HCT116 (cell line): ENCODE measurements at regions not wholly inside any gene's neighbourhood (a gene's known extent, or its start where the extent isn't known, plus 50 kb on each side); places are given as distances from the start of the nearest gene placed in this dataset.

Experiments
- ATAC-seq: fragments of 200-7000 bp; cut with Tn5 transposase; 2 replicates; pipeline ENCODE4 v1.9.1; 2020; ENCODE audit warnings: mild to moderate bottlenecking, moderate library complexity
- BruUV-seq: library from RNA; stranded (reverse); fragments of 400-500 nt; replicated peaks from 2 replicates; lab custom pipeline; 2021; lab: Mats Ljungman, UMichigan
- CTCF ChIA-PET: fragments of 300-600 bp; sonication (Branson Sonifier 250); formaldehyde crosslinking; loops from one replicate; lab custom pipeline; 2021; ENCODE audit warnings: antibody characterized with exemption; lab: Charles Lee
- POLR2A ChIA-PET: fragments of 300-600, 350-600 bp; sonication (Branson Sonifier 250); formaldehyde crosslinking; loops from one replicate; lab custom pipeline; 2021; ENCODE audit warnings: antibody characterized with exemption; lab: Charles Lee
- RAD21 ChIA-PET, 2 experiments: fragments of 300-600 bp; sonication (Branson Sonifier 250); formaldehyde crosslinking; loops; one replicate each; lab custom pipeline; 2023; ENCODE audit warnings: low total read pairs in 2 of 2; ENCODE audit not compliant: uncharacterized antibody in 2 of 2, unreplicated experiment in 2 of 2, low non-redundant PET in 1 of 2; lab: Charles Lee
- DNase-seq: peaks from one replicate; pipeline ENCODE4 v3.0.0-alpha.2; 2010; ENCODE audit warnings: low read depth, low spot score
- H2AFZ ChIP-seq: fragments of 200-600 bp; shearing (Covaris generic), sonication (generic); 2 replicates; pipeline ENCODE4 v1.6.1; 2017; ENCODE audit warnings: low read depth, mixed run types, mixed read lengths, antibody characterized with exemption, low read length; ENCODE audit not compliant: poor library complexity, severe bottlenecking
- H3K27ac ChIP-seq: 2 replicates; pipeline ENCODE4 v1.5.1; 2012; ENCODE audit warnings: low read depth, low read length
- H3K27me3 ChIP-seq: fragments of 200-600 bp; sonication (generic); 2 replicates; pipeline ENCODE4 v1.6.1; 2016; ENCODE audit warnings: mixed run types, low read length, mixed read lengths; ENCODE audit not compliant: insufficient read depth
- H3K36me3 ChIP-seq, 2 experiments: fragments of 200-500 bp in 1 of 2; fragments of 200-600 bp in 1 of 2; sonication (Bioruptor generic) in 1 of 2; sonication (generic) in 1 of 2; 2 replicates each; pipeline versions ENCODE4 v1.5.1 to v1.6.1; 2014 to 2016; ENCODE audit warnings: low read length in 2 of 2, inconsistent platforms in 1 of 2, mixed read lengths in 1 of 2, mixed run types in 1 of 2; ENCODE audit not compliant: insufficient read depth in 2 of 2, control insufficient read depth in 1 of 2
- H3K4me1 ChIP-seq, 2 experiments: fragments of 200-600 bp in 1 of 2; sonication (generic) in 1 of 2; 2 replicates each; pipeline versions ENCODE4 v1.5.1 to v1.6.1; 2012 to 2017; ENCODE audit warnings: low read length in 2 of 2, inconsistent platforms in 1 of 2, mild to moderate bottlenecking in 1 of 2, mixed read lengths in 1 of 2, mixed run types in 1 of 2, moderate library complexity in 1 of 2; ENCODE audit not compliant: insufficient read depth in 2 of 2, control insufficient read depth in 1 of 2
- H3K4me2 ChIP-seq: fragments of 200-600 bp; sonication (generic); 2 replicates; pipeline ENCODE4 v1.6.1; 2017; ENCODE audit warnings: mixed run types, low read length, mixed read lengths
- H3K4me3 ChIP-seq, 2 experiments: fragments of 200-600 bp in 1 of 2; sonication (generic) in 1 of 2; replicated peaks in 1 of 2; 2 replicates each; pipeline ENCODE4 v1.5.1; 2011 to 2016; ENCODE audit warnings: low read length in 2 of 2, control low read depth in 1 of 2, low read depth in 1 of 2, mild to moderate bottlenecking in 1 of 2, mixed read lengths in 1 of 2, mixed run types in 1 of 2
- H3K79me2 ChIP-seq: fragments of 200-600 bp; sonication (generic); 2 replicates; pipeline ENCODE4 v1.6.1; 2017; ENCODE audit warnings: mild to moderate bottlenecking, mixed run types, low read length, moderate library complexity, mixed read lengths; ENCODE audit not compliant: insufficient read depth
- H3K9ac ChIP-seq: fragments of 200-600 bp; sonication (generic); 2 replicates; pipeline ENCODE4 v1.6.1; 2016; ENCODE audit warnings: low read length, mixed read lengths
- H3K9me2 ChIP-seq: fragments of 200-600 bp; sonication (generic), shearing (Covaris generic); 2 replicates; pipeline ENCODE4 v1.6.1; 2017; ENCODE audit warnings: mixed run types, mild to moderate bottlenecking, moderate library complexity; ENCODE audit not compliant: insufficient read depth
- H3K9me3 ChIP-seq, 2 experiments: fragments of 200-500 bp in 1 of 2; fragments of 200-600 bp in 1 of 2; sonication (Bioruptor generic) in 1 of 2; sonication (generic) in 1 of 2; 2 replicates each; pipeline ENCODE4 v1.6.1; 2014 to 2017; ENCODE audit warnings: low read length in 2 of 2, mixed read lengths in 2 of 2, inconsistent platforms in 1 of 2, low read depth in 1 of 2, mild to moderate bottlenecking in 1 of 2, mixed run types in 1 of 2, moderate library complexity in 1 of 2; ENCODE audit not compliant: control insufficient read depth in 1 of 2, insufficient read depth in 1 of 2
- H4K20me1 ChIP-seq: fragments of 200-600 bp; sonication (generic), shearing (Covaris generic); 2 replicates; pipeline ENCODE4 v1.6.1; 2017; ENCODE audit warnings: mixed run types, mild to moderate bottlenecking, moderate library complexity; ENCODE audit not compliant: insufficient read depth
- ATF3 ChIP-seq: IDR thresholded peaks from 2 replicates; pipeline ENCODE4 v1.6.1; 2012
- CBX3 ChIP-seq: IDR thresholded peaks from 2 replicates; pipeline ENCODE4 v1.6.1; 2012; ENCODE audit warnings: low read depth
- CEBPB ChIP-seq: IDR thresholded peaks from 2 replicates; pipeline ENCODE4 v1.6.1; 2012; ENCODE audit warnings: low read depth
- CTCF ChIP-seq, 3 experiments: fragments of 200-600 bp in 1 of 3; sonication (generic) in 1 of 3; IDR thresholded peaks in 2 of 3; conservative IDR thresholded peaks in 1 of 3; 2 replicates each; pipeline ENCODE4 v1.5.1; 2012 to 2017; ENCODE audit warnings: low read depth in 2 of 3, low read length in 2 of 3, antibody characterized with exemption in 1 of 3, borderline replicate concordance in 1 of 3, control low read depth in 1 of 3, mild to moderate bottlenecking in 1 of 3, mixed read lengths in 1 of 3, mixed run types in 1 of 3, moderate library complexity in 1 of 3; ENCODE audit not compliant: insufficient read depth in 1 of 3
- ELF1 ChIP-seq: IDR thresholded peaks from 2 replicates; pipeline ENCODE4 v1.6.1; 2012; ENCODE audit warnings: low read depth, borderline replicate concordance
- EZH2 ChIP-seq: fragments of 200-600 bp; sonication (generic); IDR thresholded peaks from 2 replicates; pipeline ENCODE4 v1.6.1; 2017; ENCODE audit warnings: antibody characterized with exemption, mixed run types
- JUND ChIP-seq: IDR thresholded peaks from 2 replicates; pipeline ENCODE4 v1.6.1; 2012
- MAX ChIP-seq: IDR thresholded peaks from 2 replicates; pipeline ENCODE4 v1.6.1; 2012
- POLR2A ChIP-seq: IDR thresholded peaks from 2 replicates; pipeline ENCODE4 v1.7.0; 2011; ENCODE audit warnings: borderline replicate concordance; ENCODE audit not compliant: insufficient read depth, insufficient read length; ENCODE audit errors: extremely low read depth
- POLR2AphosphoS5 ChIP-seq: IDR thresholded peaks from 2 replicates; pipeline ENCODE4 v1.6.1; 2011; ENCODE audit warnings: mild to moderate bottlenecking, low read depth, low read length, moderate library complexity
- SIN3A ChIP-seq: IDR thresholded peaks from 2 replicates; pipeline ENCODE4 v1.6.1; 2012; ENCODE audit warnings: low read depth
- SP1 ChIP-seq: IDR thresholded peaks from 2 replicates; pipeline ENCODE4 v1.6.1; 2012; ENCODE audit warnings: low read depth
- YY1 ChIP-seq: IDR thresholded peaks from 2 replicates; pipeline ENCODE4 v1.6.1; 2011; ENCODE audit warnings: low read length, low read depth, moderate library complexity, mild to moderate bottlenecking; ENCODE audit not compliant: insufficient replicate concordance; ENCODE audit errors: extremely low read depth
- ZBTB33 ChIP-seq: IDR thresholded peaks from 2 replicates; pipeline ENCODE4 v1.6.1; 2011; ENCODE audit warnings: mild to moderate bottlenecking, low read length, moderate library complexity; ENCODE audit not compliant: insufficient replicate concordance; ENCODE audit errors: extremely low read depth
- ZFX ChIP-seq: fragments of 450-650 bp; IDR thresholded peaks from 2 replicates; pipeline ENCODE4 v1.6.1; 2017
- intact Hi-C: fragments of 100-400 bp; cut with micrococcal nuclease; formaldehyde crosslinking; loops from 2 replicates; pipeline ENCODE4 v1.10.0; 2022

GRCh38 chr5:40432836-40433235 lies 246.9 kb upstream of the PTGER4 start:
- BruUV-seq: no TSS peak
- RAD21 ChIA-PET: no interaction called here
- intact Hi-C loops: no loop called here

GRCh38 chr5:40431734-40432133 lies 248.0 kb upstream of the PTGER4 start:
- H3K79me2 ChIP-seq: no peaks in the 10 kb centered on the region
- H2AFZ ChIP-seq: no peak overlapping the region
- ATAC-seq (no peak), DNase-seq (no peak)
- no TSS peak for BruUV-seq
- H3K4me3 ChIP-seq: no peak overlapping the region
- no peaks in the 10 kb centered on the region for H3K27me3 ChIP-seq
- no peak for TF ChIP-seq POLR2A
- no peak for TF ChIP-seq EZH2
- no peak for TF ChIP-seq ZBTB33
- no peak for TF ChIP-seq MAX
- TF ChIP-seq ZFX: no peak
- no peak for TF ChIP-seq POLR2AphosphoS5
- no peak for TF ChIP-seq CEBPB
- TF ChIP-seq ATF3: no peak
- TF ChIP-seq CTCF (IDR thresholded peaks at IDR 0.05 in 2 of 3, conservative IDR thresholded peaks at IDR 0.05 in 1 of 3; ENCODE audit: borderline replicate concordance in 1 of 3, insufficient read depth in 1 of 3, low read depth in 2 of 3, low read length in 2 of 3): no peak
- no peak for TF ChIP-seq CBX3
- no peak for TF ChIP-seq SP1
- TF ChIP-seq JUND: no peak
- TF ChIP-seq YY1: no peak
- no peak for TF ChIP-seq ELF1
- no peak for TF ChIP-seq SIN3A
- no peak overlapping the region for H3K27ac ChIP-seq
- no peaks in the 10 kb centered on the region for H4K20me1 ChIP-seq
- POLR2A ChIA-PET: no interaction called here
- H3K4me1 ChIP-seq: no peaks in the 10 kb centered on the region
- no peaks in the 10 kb centered on the region for H3K9me3 ChIP-seq
- CTCF ChIA-PET: interaction anchor here (1.2 kb wide), 1 partner anchor 7 kb away, joined by 3 read pairs; no protein-coding TSS in a partner anchor
- H3K9me2 ChIP-seq: no peaks in the 10 kb centered on the region
- no peak overlapping the region for H3K4me2 ChIP-seq
- no peak overlapping the region for H3K9ac ChIP-seq
- intact Hi-C loops: no loop called here
- RAD21 ChIA-PET: no interaction called here
- H3K36me3 ChIP-seq: no peaks in the 10 kb centered on the region

More at GRCh38 chr5:40432836-40433235, 246.9 kb upstream of the PTGER4 start:
- H3K27me3 ChIP-seq: no peaks in the 10 kb centered on the region
- no peak overlapping the region for H2AFZ ChIP-seq
- no peaks in the 10 kb centered on the region for H3K9me3 ChIP-seq
- H3K4me3 ChIP-seq: no peak overlapping the region
- H4K20me1 ChIP-seq: no peaks in the 10 kb centered on the region
- H3K36me3 ChIP-seq: no peaks in the 10 kb centered on the region
- no peaks in the 10 kb centered on the region for H3K9me2 ChIP-seq
- TF ChIP-seq SP1 (no peak), JUND (no peak)
- H3K4me1 ChIP-seq: no peaks in the 10 kb centered on the region
- H3K79me2 ChIP-seq: no peaks in the 10 kb centered on the region
- H3K27ac ChIP-seq: no peak overlapping the region
- ATAC-seq (no peak), DNase-seq (no peak)
- POLR2A ChIA-PET: no interaction called here
- CTCF ChIA-PET: no interaction called here
- H3K4me2 ChIP-seq: no peak overlapping the region
- no peak overlapping the region for H3K9ac ChIP-seq
